DOHH2 (cell line): ENCODE measurements at regions not wholly inside any gene's neighbourhood (a gene's known extent, or its start where the extent isn't known, plus 50 kb on each side); places are given as distances from the start of the nearest gene placed in this dataset.

Experiments used
- EZH2phosphoT487 ChIP-seq: fragments of 200-600 bp; sonication (generic); IDR thresholded peaks from 2 replicates; pipeline ENCODE4 v1.6.1; 2017; ENCODE audit warnings: borderline replicate concordance, mild to moderate bottlenecking, antibody characterized with exemption, low read length, moderate library complexity, mixed read lengths
- TF ChIP-seq, protein P1 (sequence below): fragments of 200-600 bp; sonication (generic); IDR thresholded peaks from one replicate; pipeline ENCODE4 v1.5.1; 2014; ENCODE audit warnings: antibody characterized with exemption, mild to moderate bottlenecking, low read depth, low read length; ENCODE audit not compliant: poor library complexity, severe bottlenecking

DNA sequence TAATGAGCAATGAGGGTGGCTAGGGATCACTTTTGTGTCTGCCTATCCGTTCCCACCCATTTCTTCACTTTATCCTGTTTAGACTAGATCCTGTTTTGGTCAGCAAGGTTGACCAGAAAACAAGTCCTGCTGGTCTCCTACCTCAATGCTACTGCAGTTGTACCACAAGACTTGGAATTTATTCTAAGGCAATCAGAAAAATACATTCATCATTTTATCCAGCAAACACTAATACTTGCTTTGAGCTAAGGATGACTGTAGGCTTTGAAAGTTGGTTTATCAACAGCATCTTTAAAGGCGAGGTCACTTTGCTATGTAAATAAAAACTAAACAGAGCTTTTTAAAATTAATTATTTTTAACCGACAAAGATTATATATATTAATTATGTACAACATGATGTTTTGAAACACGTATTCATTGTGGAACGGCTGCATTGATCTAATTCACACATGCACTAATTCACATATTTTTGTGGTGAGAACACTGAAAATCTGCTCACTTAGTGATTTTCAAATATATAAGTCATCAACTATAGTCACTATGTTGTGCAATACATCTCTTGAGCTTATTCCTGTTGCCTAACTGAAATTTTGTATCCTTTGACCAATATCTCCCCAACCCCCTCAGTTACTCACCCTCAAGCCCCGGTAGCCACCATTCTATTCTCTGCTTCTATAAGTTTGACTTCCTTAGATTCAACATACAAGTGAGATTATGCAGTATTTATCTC lies 125.9 kb upstream of the HS3ST3A1 start:
- TF ChIP-seq, protein P1, sequence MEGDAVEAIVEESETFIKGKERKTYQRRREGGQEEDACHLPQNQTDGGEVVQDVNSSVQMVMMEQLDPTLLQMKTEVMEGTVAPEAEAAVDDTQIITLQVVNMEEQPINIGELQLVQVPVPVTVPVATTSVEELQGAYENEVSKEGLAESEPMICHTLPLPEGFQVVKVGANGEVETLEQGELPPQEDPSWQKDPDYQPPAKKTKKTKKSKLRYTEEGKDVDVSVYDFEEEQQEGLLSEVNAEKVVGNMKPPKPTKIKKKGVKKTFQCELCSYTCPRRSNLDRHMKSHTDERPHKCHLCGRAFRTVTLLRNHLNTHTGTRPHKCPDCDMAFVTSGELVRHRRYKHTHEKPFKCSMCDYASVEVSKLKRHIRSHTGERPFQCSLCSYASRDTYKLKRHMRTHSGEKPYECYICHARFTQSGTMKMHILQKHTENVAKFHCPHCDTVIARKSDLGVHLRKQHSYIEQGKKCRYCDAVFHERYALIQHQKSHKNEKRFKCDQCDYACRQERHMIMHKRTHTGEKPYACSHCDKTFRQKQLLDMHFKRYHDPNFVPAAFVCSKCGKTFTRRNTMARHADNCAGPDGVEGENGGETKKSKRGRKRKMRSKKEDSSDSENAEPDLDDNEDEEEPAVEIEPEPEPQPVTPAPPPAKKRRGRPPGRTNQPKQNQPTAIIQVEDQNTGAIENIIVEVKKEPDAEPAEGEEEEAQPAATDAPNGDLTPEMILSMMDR = no peak
- no peak for TF ChIP-seq EZH2phosphoT487
